ENCODE measurements at regions not wholly inside any gene's neighbourhood (a gene's known extent, or its start where the extent isn't known, plus 50 kb on each side); places are given as distances from the start of the nearest gene placed in this dataset.

- ATAC-seq (ENCODE audit: low FRiP score) (no peak), DNase-seq (ENCODE audit: low spot score) (no peak)
- no peak for TF ChIP-seq CTCF (IDR thresholded peaks at IDR 0.05)
Observed at GRCh38 chr5:9786380-9787360, 156.5 kb upstream of the TAS2R1 start.

DNA sequence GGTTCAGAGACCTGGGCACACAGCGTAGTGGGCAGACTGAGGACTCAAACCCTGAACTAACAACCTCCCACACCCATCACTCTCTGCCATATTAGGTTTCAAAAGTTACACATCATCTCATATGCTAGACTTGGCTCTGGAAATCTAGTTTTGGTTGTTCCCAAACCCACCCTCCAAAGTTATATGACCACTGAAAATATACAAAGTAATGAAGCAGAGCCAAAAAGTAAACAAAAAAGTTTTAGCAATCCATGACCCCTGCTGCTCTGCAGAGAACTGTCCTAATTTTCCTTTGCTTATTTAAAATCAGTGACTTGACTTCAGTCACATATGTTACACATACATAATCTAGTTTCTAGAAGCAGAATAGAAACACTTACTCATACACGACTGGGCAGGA is 155.6 kb upstream of the TAS2R1 start:
- ATAC-seq (ENCODE audit: low FRiP score) (no peak), DNase-seq (ENCODE audit: low spot score) (no peak)
- TF ChIP-seq CTCF (IDR thresholded peaks at IDR 0.05): no peak

- TF ChIP-seq CTCF (IDR thresholded peaks at IDR 0.05): no peak
- no peak for ATAC-seq (ENCODE audit: low FRiP score)
- no peak for DNase-seq (ENCODE audit: low spot score)
Observed at GRCh38 chr5:9784231-9784630, 154.1 kb upstream of the TAS2R1 start.

DNA sequence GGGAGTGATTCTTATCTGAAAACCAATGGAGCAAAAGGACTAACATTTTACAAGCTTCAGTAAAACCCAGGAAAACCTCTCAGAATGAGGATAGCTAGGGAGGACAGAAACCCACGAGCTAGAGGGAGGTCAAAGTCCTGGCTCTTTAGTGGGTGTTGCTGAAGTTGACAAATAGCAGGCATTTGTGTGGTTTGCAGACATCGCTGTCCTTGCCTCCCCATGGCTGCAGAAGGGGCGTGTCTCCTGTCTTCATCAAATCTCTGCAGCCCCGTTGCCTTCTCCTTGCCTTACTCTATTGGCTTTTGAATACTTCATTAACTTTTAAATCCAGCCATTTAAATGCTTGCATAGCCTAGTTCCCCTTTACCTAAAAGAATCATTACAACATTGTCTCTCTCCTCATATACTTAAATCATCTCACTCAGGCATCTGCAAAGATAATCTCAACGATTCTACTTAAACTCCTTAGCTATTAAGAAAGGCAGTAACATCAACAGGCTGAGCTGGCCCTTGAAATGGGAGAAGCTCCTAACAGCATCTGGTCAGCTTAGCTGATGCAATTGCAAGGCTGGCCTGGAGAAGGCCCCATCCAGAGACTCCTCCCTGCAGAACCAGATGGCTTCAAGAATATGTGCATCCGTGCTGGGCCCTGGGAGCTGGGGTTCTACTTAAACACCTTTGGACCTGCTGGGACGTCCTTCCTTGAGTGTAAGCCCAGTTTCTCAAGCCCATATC is 152.8 kb upstream of the TAS2R1 start:
- no peak for ATAC-seq (ENCODE audit: low FRiP score)
- no peak for DNase-seq (ENCODE audit: low spot score)
- no peak for TF ChIP-seq CTCF (IDR thresholded peaks at IDR 0.05)

DNA sequence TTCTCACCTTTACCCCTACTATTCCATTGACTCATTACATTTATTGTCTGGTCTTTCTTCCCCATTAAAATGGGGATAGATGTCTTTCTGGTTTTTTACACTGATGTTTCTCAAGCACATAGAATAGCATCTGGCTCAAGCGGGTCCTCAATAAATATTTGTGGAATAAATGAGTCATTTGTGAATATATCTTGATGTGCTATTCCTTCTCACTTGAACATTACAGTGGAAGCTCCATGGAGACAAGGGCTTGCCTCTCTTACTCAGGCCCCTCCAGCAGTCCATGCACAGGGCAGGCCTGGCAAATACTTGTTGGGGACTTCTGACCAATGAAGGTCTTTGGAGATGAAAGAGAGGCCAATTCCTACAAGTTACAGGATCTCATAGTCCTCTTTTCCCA is 151.7 kb upstream of the TAS2R1 start:
- ATAC-seq (ENCODE audit: low FRiP score) (no peak), DNase-seq (ENCODE audit: low spot score) (no peak)
- no peak for TF ChIP-seq CTCF (IDR thresholded peaks at IDR 0.05)

- ATAC-seq (ENCODE audit: low FRiP score) (no peak), DNase-seq (ENCODE audit: low spot score) (no peak)
- no peak for TF ChIP-seq CTCF (IDR thresholded peaks at IDR 0.05)
Observed at GRCh38 chr5:9781275-9781674, 151.1 kb upstream of the TAS2R1 start.

Data from omental fat pad (tissue), 3 donors.